OCI-LY7 (cell line): ENCODE measurements at regions not wholly inside any gene's neighbourhood (a gene's known extent, or its start where the extent isn't known, plus 50 kb on each side); places are given as distances from the start of the nearest gene placed in this dataset.

Experiments
- EZH2phosphoT487 ChIP-seq: fragments of 200-600 bp; sonication (generic); IDR thresholded peaks from 2 replicates; pipeline ENCODE4 v1.6.1; 2018; ENCODE audit warnings: low read depth, borderline replicate concordance, mild to moderate bottlenecking, mixed run types, antibody characterized with exemption, low read length, moderate library complexity, mixed read lengths
- TF ChIP-seq, protein P1 (sequence below): fragments of 200-600 bp; sonication (generic); conservative IDR thresholded peaks from 2 replicates; pipeline ENCODE4 v1.5.1; 2014; ENCODE audit warnings: mild to moderate bottlenecking, antibody characterized with exemption, low read length, moderate library complexity, mixed read lengths

DNA sequence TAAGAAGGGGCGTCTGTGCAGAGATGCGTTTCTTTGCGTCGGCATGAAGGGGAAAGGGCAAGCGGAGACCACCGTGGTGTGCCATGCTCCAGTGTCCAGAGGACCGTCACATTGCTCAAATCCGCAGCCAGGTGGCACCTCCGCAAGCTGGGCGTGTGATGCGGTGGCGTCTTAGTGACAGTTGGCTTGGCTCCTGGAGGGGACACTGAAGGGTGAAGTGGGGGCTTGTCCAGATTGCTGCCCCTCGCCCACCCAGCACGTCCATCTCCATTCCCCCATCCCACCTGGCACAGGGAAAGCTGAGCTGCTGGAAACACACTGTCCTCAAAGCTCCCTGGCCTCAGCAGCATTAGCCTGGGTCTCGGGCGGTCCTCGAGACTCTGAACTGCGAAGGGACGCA, 135.3 kb downstream of the SOX1 start:
- TF ChIP-seq, protein P1, sequence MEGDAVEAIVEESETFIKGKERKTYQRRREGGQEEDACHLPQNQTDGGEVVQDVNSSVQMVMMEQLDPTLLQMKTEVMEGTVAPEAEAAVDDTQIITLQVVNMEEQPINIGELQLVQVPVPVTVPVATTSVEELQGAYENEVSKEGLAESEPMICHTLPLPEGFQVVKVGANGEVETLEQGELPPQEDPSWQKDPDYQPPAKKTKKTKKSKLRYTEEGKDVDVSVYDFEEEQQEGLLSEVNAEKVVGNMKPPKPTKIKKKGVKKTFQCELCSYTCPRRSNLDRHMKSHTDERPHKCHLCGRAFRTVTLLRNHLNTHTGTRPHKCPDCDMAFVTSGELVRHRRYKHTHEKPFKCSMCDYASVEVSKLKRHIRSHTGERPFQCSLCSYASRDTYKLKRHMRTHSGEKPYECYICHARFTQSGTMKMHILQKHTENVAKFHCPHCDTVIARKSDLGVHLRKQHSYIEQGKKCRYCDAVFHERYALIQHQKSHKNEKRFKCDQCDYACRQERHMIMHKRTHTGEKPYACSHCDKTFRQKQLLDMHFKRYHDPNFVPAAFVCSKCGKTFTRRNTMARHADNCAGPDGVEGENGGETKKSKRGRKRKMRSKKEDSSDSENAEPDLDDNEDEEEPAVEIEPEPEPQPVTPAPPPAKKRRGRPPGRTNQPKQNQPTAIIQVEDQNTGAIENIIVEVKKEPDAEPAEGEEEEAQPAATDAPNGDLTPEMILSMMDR: no peak
- TF ChIP-seq EZH2phosphoT487: no peak
